OCI-LY3 (cell line): ENCODE measurements at regions not wholly inside any gene's neighbourhood (a gene's known extent, or its start where the extent isn't known, plus 50 kb on each side); places are given as distances from the start of the nearest gene placed in this dataset.

ENCODE experiments used
- EZH2phosphoT487 ChIP-seq: fragments of 200-600 bp; shearing (Covaris generic); IDR thresholded peaks from 2 replicates; pipeline ENCODE4 v1.6.1; 2018; ENCODE audit warnings: antibody characterized with exemption, mixed run types, low read depth
- TF ChIP-seq, protein P1 (sequence below): fragments of 200-600, 300-600 bp; sonication (generic); IDR thresholded peaks from 2 replicates; pipeline ENCODE4 v1.5.1; 2014; ENCODE audit warnings: antibody characterized with exemption, low read length, low read depth

DNA sequence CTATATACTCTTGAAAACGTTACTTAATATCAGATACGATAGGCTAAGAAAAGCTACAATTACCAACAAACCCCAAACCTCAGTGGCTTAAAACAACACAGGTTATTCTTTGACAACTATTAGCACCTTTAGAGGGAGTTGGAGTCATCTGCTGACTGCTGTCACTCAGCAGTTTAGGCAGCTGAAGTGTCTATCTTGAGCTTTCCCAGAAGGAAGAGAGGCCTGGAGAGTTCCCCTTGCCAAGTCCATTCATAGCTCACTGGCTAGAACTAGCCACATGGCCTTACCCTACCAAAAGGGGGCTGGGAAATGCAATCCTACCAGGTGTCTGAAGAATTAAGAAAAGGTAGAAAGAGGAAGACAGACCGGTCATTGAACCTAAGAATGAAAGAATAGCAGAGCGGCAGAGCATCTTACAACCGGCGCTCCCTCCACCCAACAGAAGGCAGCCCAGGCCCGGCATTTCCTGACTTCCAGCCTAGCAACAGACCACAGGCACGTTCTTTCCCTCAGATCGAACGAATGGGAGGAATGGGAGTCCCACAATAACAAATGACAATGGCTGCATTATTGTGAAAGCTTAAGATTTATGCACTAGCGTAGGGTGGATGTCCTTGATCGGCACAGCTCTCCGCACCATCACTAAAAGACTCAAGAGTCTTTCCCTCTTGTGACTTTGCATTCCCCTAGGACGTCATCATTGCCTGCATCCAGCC lies 211.2 kb upstream of the CTAGE1 start:
- TF ChIP-seq, protein P1, sequence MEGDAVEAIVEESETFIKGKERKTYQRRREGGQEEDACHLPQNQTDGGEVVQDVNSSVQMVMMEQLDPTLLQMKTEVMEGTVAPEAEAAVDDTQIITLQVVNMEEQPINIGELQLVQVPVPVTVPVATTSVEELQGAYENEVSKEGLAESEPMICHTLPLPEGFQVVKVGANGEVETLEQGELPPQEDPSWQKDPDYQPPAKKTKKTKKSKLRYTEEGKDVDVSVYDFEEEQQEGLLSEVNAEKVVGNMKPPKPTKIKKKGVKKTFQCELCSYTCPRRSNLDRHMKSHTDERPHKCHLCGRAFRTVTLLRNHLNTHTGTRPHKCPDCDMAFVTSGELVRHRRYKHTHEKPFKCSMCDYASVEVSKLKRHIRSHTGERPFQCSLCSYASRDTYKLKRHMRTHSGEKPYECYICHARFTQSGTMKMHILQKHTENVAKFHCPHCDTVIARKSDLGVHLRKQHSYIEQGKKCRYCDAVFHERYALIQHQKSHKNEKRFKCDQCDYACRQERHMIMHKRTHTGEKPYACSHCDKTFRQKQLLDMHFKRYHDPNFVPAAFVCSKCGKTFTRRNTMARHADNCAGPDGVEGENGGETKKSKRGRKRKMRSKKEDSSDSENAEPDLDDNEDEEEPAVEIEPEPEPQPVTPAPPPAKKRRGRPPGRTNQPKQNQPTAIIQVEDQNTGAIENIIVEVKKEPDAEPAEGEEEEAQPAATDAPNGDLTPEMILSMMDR = no peak
- TF ChIP-seq EZH2phosphoT487 = no peak
